ENCODE measurements at regions not wholly inside any gene's neighbourhood (a gene's known extent, or its start where the extent isn't known, plus 50 kb on each side); places are given as distances from the start of the nearest gene placed in this dataset.

- TF ChIP-seq SAP30 (IDR thresholded peaks at IDR 0.05; ENCODE audit: insufficient read depth, insufficient replicate concordance, low read length): no peak
Observed at GRCh38 chr6:148616841-148617240, 130.0 kb upstream of the UST start (continued).

Data from H1 (cell line).